SK-N-MC (cell line): ENCODE measurements at regions not wholly inside any gene's neighbourhood (a gene's known extent, or its start where the extent isn't known, plus 50 kb on each side); places are given as distances from the start of the nearest gene placed in this dataset.

ENCODE experiments used
- DNase-seq: peaks from one replicate; pipeline ENCODE4 v3.0.0-alpha.2; 2011; ENCODE audit warnings: low read depth, low spot score
- H3K27ac ChIP-seq: fragments of 200-600 bp; sonication (generic); 2 replicates; pipeline ENCODE4 v1.5.1; 2016; ENCODE audit warnings: mixed run types
- H3K36me3 ChIP-seq: fragments of 200-600 bp; sonication (generic); 2 replicates; pipeline ENCODE4 v1.6.1; 2017; ENCODE audit warnings: antibody characterized with exemption, low read length, mixed read lengths; ENCODE audit not compliant: insufficient read depth
- H3K4me3 ChIP-seq: fragments of 200-600 bp; sonication (generic); 2 replicates; pipeline ENCODE4 v1.5.1; 2016
- H3K9ac ChIP-seq: fragments of 200-600 bp; sonication (generic); 2 replicates; pipeline ENCODE4 v1.8.0; 2017; ENCODE audit warnings: mixed run types, mixed read lengths; ENCODE audit not compliant: insufficient read length
- H3K9me3 ChIP-seq: fragments of 200-600 bp; sonication (generic); 2 replicates; pipeline ENCODE4 v1.6.1; 2017; ENCODE audit warnings: low read depth, mild to moderate bottlenecking, antibody characterized with exemption, low read length, moderate library complexity, mixed read lengths
- EZH2 ChIP-seq: fragments of 200-600 bp; sonication (generic); IDR thresholded peaks from one replicate; pipeline ENCODE4 v1.6.1; 2017; ENCODE audit warnings: antibody characterized with exemption
- FOXP2 ChIP-seq: optimal IDR thresholded peaks from 2 replicates; pipeline ENCODE3; 2011; ENCODE audit warnings: mild to moderate bottlenecking, moderate library complexity; ENCODE audit not compliant: insufficient read depth; ENCODE audit errors: extremely low read length, control extremely low read depth
- POLR2AphosphoS5 ChIP-seq: IDR thresholded peaks from 2 replicates; pipeline ENCODE4 v1.6.1; 2012; ENCODE audit warnings: mild to moderate bottlenecking, low read depth, low read length, borderline replicate concordance

DNA sequence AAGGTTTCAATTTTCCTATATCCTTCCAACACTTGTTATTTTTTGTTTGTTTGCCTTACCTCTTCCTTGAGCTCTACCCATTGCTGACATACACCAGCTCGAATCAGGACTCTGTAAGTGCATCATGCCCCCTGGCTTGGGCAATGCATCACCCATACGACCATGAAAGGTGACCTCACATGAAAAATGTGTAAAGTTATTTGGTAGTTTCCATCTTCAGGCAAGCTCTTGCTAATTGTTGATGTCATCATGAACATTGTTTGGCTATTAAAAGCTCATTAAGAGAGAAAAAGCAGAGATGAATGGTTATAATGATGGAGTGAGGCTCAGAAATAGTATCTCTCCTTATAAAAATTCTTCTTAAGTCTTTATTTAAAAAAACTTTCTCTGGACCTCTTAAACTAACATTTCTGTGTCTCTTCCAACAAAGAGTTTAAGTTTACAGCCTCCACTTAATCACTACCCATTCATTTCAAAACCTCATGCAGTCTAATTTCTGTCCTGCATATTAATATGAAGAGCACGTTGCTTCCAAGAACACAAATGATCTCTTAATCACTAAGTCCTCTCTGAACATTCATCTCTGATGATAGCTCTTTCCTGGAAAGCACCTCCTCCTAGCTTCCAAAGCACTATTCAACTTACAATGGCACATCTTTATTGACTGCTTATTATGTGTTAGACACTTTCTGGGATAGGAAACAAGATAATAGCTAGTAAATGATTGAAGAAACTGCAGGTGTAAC is 236.3 kb downstream of the NFKBIZ start:
- H3K27ac ChIP-seq, result no peak overlapping the region

DNA sequence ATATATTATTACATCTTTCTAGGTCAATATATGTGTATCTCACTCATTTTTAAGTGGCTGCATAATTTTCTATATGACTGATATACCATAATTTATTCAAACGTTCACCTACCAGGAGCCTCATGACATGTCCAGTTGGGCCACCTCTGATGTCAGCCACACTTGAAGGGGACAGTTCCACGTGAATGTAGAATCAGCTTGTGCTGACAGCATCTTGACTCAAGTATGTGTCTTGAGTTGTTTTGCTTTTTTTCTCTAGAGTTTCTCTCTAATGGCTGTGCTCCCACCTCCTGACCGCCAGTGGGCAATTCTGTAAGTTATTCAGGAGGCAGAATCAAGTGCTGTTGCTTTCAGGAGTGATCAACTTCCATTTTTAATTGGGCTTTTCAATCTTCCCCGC is 237.9 kb downstream of the NFKBIZ start:
- Histone ChIP-seq H3K36me3 (no peaks in the 10 kb centered on the region), H3K9ac (no peak overlapping the region), H3K9me3 (no peaks in the 10 kb centered on the region), H3K27ac (no peak overlapping the region), H3K4me3 (no peak overlapping the region)
- TF ChIP-seq EZH2, result no peak
- no peak for TF ChIP-seq FOXP2
- no peak for TF ChIP-seq POLR2AphosphoS5
- no peak for DNase-seq

More for the DNA sequence above, 236.3 kb downstream of the NFKBIZ start:
- no peaks in the 10 kb centered on the region for H3K36me3 ChIP-seq
- DNase-seq, result no peak
- no peaks in the 10 kb centered on the region for H3K9me3 ChIP-seq
- no peak overlapping the region for H3K9ac ChIP-seq
- no peak for TF ChIP-seq FOXP2
- no peak for TF ChIP-seq EZH2
- no peak for TF ChIP-seq POLR2AphosphoS5
- H3K4me3 ChIP-seq, result no peak overlapping the region

DNA sequence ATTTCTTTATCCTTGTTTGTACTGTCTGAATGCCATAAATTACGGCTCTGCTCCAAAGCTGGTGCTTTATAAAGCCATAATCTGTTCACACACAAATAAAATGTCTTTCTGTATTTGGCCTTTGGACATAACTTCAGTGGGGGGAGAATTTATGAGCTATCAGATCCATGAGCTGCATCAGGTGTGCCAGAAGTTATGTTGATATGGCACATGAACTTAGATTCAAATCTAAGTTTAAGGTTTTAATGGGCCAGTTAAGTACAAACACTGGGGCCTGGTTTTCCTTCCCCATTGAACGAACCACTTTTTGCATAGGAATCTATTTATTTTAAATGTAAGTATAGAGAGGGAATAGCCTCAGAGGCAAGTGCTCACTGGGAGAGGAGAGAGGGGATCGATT is 239.9 kb downstream of the NFKBIZ start:
- no peak for DNase-seq
- Histone ChIP-seq H3K36me3 (no peaks in the 10 kb centered on the region), H3K9ac (no peak overlapping the region), H3K9me3 (no peaks in the 10 kb centered on the region), H3K27ac (no peak overlapping the region), H3K4me3 (no peak overlapping the region)
- TF ChIP-seq POLR2AphosphoS5, result no peak
- TF ChIP-seq FOXP2, result no peak
- TF ChIP-seq EZH2, result no peak

DNA sequence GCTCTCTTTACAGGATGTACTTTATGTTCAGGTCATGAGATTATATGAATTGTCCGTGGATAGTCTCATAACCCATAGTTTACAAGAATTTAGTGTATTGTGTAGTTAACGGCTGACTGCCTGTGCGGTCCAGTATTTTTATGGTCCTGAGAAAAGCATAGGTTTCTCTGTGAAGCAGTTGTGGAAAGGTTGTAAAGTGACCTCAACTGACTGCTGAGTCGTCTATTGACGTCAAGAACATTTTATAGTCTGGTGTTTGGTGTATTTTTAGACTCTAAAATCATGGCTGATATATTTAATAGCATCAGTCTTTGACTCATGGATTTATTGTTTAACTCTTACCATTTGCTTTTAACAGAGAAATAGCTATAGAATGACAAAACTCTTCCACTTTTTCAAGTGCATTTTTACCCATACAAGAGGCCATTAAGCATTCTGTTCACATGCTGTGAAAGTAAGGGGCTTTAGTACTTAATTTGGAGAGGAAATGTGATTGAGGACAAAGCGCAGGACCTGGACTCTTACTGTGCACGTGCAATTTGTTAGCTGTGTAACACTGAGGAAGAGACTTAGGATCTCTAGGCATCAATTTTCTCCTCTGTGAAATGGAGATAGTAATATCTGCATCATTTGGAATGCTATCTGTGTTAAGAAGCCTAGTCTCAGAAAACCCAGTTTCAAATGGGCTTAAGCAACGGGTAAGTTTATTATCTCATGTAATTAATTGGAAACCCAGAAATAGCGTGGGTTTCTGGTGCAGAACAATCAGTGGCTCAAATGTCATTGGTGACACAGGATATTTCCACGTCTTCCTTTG is 240.8 kb downstream of the NFKBIZ start:
- Histone ChIP-seq H3K9me3 (no peaks in the 10 kb centered on the region), H3K4me3 (no peak overlapping the region), H3K36me3 (no peaks in the 10 kb centered on the region), H3K27ac (no peak overlapping the region), H3K9ac (no peak overlapping the region)
- DNase-seq, result no peak
- no peak for TF ChIP-seq POLR2AphosphoS5
- no peak for TF ChIP-seq FOXP2
- TF ChIP-seq EZH2, result no peak

DNA sequence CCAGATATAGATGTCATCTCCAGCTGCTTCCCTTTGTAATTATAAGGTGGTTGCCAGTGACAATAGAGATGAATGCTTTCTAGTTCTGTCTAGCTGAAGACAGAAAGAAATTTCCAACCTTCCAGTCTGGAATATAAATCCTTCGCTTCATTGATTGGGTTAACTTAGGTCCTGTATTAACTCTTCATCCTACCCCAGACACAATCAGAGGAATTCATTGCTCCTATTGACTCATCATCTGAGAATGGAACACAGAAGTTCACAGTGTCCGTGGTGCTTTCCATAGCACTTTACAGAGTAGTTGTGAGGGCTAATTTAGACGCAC is 241.4 kb downstream of the NFKBIZ start:
- H3K36me3 ChIP-seq, result no peaks in the 10 kb centered on the region
- TF ChIP-seq EZH2, result no peak
- H3K4me3 ChIP-seq, result no peak overlapping the region
- no peak for DNase-seq
- no peaks in the 10 kb centered on the region for H3K9me3 ChIP-seq
- H3K9ac ChIP-seq, result no peak overlapping the region
- H3K27ac ChIP-seq, result no peak overlapping the region

DNA sequence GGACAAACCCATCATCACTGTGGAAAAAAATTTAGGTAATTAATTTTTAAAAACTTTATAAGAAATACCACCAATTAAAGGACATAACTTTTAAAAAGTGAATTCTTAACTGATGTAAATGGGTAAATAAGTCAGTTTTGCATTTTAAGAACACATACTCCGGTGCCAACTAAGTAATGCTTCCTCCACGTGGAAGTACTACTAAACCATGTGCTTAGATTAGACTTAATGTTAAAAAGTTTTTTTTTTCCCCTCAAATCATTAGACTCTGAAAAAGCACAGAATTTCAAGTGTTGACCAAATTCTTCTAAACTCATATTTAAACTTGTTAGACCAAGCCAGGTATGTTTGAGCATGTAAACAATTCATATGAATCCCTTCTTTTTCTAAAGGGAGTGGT is 242.0 kb downstream of the NFKBIZ start:
- H3K4me3 ChIP-seq, result no peak overlapping the region
- no peaks in the 10 kb centered on the region for H3K36me3 ChIP-seq
- TF ChIP-seq POLR2AphosphoS5 (no peak), FOXP2 (no peak), EZH2 (no peak)
- H3K9ac ChIP-seq, result no peak overlapping the region
- no peak overlapping the region for H3K27ac ChIP-seq
- DNase-seq, result no peak
- no peaks in the 10 kb centered on the region for H3K9me3 ChIP-seq

DNA sequence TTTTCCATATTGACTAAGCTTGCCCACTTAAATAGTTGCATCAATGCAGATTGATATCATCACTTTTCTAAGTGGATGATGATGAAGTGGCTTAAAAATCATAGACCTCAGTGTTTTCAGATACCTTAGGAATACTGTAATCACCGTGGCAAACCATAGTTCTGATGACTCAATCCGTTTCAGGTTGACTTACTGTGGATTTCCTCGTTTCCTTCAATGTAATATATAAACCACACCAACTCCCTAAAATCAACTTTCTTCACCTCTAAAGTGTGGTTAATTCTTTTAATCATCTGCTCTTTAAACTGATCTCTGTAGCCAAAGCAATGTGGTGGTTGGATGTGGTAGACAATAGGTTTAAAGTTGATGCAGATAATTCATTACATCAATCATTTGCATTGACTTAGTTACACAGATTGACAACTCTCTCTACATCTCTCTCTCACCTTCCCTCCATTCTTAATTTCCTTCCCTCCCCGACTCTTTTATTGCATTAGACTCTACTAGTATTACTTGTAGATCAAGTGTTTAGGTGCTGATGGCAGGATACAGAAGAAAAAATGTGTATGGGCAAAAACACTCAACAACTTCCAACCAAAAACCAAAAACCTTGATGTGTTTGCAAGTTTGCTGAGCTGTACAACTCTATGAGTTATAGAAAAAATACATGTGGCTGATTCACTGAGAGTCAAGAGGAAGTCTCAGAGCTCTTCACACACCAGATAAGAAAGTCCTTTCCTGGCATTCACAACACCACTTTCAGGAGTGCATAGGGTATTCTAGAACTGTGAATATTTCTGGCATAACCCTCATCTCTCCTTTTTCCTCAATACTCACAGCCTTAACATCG is 243.5 kb downstream of the NFKBIZ start:
- no peak for DNase-seq
- no peak overlapping the region for H3K9ac ChIP-seq
- TF ChIP-seq EZH2 (no peak), FOXP2 (no peak), POLR2AphosphoS5 (no peak)

DNA sequence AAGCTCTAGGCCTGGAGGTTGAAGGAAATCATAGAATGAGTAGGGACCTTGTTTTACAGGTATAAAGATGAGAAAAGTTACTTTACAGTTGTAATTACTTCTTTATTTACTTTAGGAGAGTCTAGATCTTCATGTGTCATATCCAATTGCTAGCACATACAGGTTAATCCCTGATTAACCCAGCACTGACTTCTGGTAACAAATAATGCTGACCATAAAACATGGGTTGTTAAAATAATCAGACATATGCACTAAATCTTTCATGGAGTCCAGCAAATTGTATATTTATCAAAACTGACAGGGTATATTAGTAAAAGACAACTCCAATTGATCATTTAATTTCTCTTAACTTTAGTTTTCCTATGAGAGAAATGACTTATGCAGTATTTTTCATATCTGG is 245.2 kb downstream of the NFKBIZ start:
- H3K36me3 ChIP-seq, result no peaks in the 10 kb centered on the region
- no peak overlapping the region for H3K4me3 ChIP-seq
- TF ChIP-seq FOXP2, result no peak
- no peak for TF ChIP-seq EZH2
- TF ChIP-seq POLR2AphosphoS5, result no peak
- H3K9me3 ChIP-seq, result no peaks in the 10 kb centered on the region
- H3K9ac ChIP-seq, result no peak overlapping the region
- no peak overlapping the region for H3K27ac ChIP-seq
- DNase-seq, result no peak

More for the DNA sequence above, 243.5 kb downstream of the NFKBIZ start:
- no peak overlapping the region for H3K27ac ChIP-seq
- H3K9me3 ChIP-seq, result no peaks in the 10 kb centered on the region
- H3K36me3 ChIP-seq, result no peaks in the 10 kb centered on the region
- no peak overlapping the region for H3K4me3 ChIP-seq
